HEK293 (cell line): ENCODE measurements at regions not wholly inside any gene's neighbourhood (a gene's known extent, or its start where the extent isn't known, plus 50 kb on each side); places are given as distances from the start of the nearest gene placed in this dataset.

Source experiments
- CTCF ChIA-PET: fragments of 350-600 bp; formaldehyde crosslinking; extraction: SDS; loops from one replicate; lab custom pipeline; 2021; ENCODE audit warnings: antibody characterized with exemption; lab: Yijun Ruan, JAX
- POLR2A ChIA-PET: fragments of 300-600 bp; formaldehyde crosslinking; extraction: SDS; loops from one replicate; lab custom pipeline; 2020; ENCODE audit warnings: antibody characterized with exemption, inconsistent platforms; lab: Yijun Ruan, JAX
- H3K27ac ChIP-seq: fragments of 200-500 bp; sonication (Bioruptor generic); 2 replicates; pipeline ENCODE4 v1.5.1; 2014; ENCODE audit warnings: low read depth, low read length, control low read depth, inconsistent platforms; ENCODE audit errors: extremely low read depth
- H3K36me3 ChIP-seq, 2 experiments: fragments of 200-500 bp in 1 of 2; sonication (Bioruptor generic) in 1 of 2; 1 replicate in 1 of 2; 2 replicates in 1 of 2; pipeline ENCODE4 v1.5.1; 2014 to 2017; ENCODE audit warnings: inconsistent platforms in 2 of 2, low read length in 2 of 2; ENCODE audit not compliant: control insufficient read depth in 2 of 2, insufficient read depth in 1 of 2
- H3K4me1 ChIP-seq: fragments of 200-500 bp; sonication (Bioruptor generic); 2 replicates; pipeline ENCODE4 v1.5.1; 2014; ENCODE audit warnings: mild to moderate bottlenecking, low read length, inconsistent platforms; ENCODE audit not compliant: control insufficient read depth, insufficient read depth
- H3K4me3 ChIP-seq: 2 replicates; pipeline ENCODE4 v1.5.1; 2011; ENCODE audit warnings: low read depth, mild to moderate bottlenecking, control low read depth, low read length, moderate library complexity
- H3K9me3 ChIP-seq: fragments of 200-500 bp; sonication (Bioruptor generic); 2 replicates; pipeline ENCODE4 v1.5.1; 2014; ENCODE audit warnings: low read depth, low read length, inconsistent platforms; ENCODE audit not compliant: control insufficient read depth, insufficient read depth
- EGR2 ChIP-seq: fragments of 450-650 bp; formaldehyde crosslinking; IDR thresholded peaks from 2 replicates; pipeline ENCODE4 v1.5.1; 2016; ENCODE audit warnings: low read depth, missing biosample characterization, missing genetic modification characterization
- GLIS2 ChIP-seq: fragments of 450-650 bp; formaldehyde crosslinking; IDR thresholded peaks from 2 replicates; pipeline ENCODE4 v1.5.1; 2016; ENCODE audit warnings: missing biosample characterization, missing genetic modification characterization
- KLF1 ChIP-seq: fragments of 450-650 bp; formaldehyde crosslinking; IDR thresholded peaks from 2 replicates; pipeline ENCODE4 v1.5.1; 2016; ENCODE audit warnings: missing biosample characterization, missing genetic modification characterization
- OSR2 ChIP-seq: fragments of 450-650 bp; formaldehyde crosslinking; IDR thresholded peaks from 2 replicates; pipeline ENCODE4 v1.5.1; 2016; ENCODE audit warnings: missing biosample characterization, missing genetic modification characterization
- SCRT2 ChIP-seq: fragments of 450-650 bp; formaldehyde crosslinking; IDR thresholded peaks from 2 replicates; pipeline ENCODE4 v1.5.1; 2016; ENCODE audit warnings: missing biosample characterization, missing genetic modification characterization
- WT1 ChIP-seq: fragments of 450-650 bp; formaldehyde crosslinking; IDR thresholded peaks from 2 replicates; pipeline ENCODE4 v1.5.1; 2016; ENCODE audit warnings: missing biosample characterization, missing genetic modification characterization
- YY2 ChIP-seq: fragments of 450-650 bp; formaldehyde crosslinking; IDR thresholded peaks from 2 replicates; pipeline ENCODE4 v1.5.1; 2016; ENCODE audit warnings: missing biosample characterization, missing genetic modification characterization
- ZFP37 ChIP-seq: fragments of 450-650 bp; formaldehyde crosslinking; IDR thresholded peaks from 2 replicates; pipeline ENCODE4 v1.5.1; 2016; ENCODE audit warnings: missing biosample characterization, missing genetic modification characterization
- ZNF266 ChIP-seq: fragments of 450-650 bp; formaldehyde crosslinking; IDR thresholded peaks from 2 replicates; pipeline ENCODE4 v1.5.1; 2016; ENCODE audit warnings: missing biosample characterization, missing genetic modification characterization, low read depth
- ZNF404 ChIP-seq: fragments of 450-650 bp; formaldehyde crosslinking; IDR thresholded peaks from 2 replicates; pipeline ENCODE4 v1.5.1; 2017; ENCODE audit warnings: missing biosample characterization, missing genetic modification characterization
- ZNF423 ChIP-seq: fragments of 450-650 bp; formaldehyde crosslinking; IDR thresholded peaks from 2 replicates; pipeline ENCODE4 v1.5.1; 2016; ENCODE audit warnings: missing biosample characterization, missing genetic modification characterization
- ZNF510 ChIP-seq: fragments of 450-650 bp; formaldehyde crosslinking; IDR thresholded peaks from 2 replicates; pipeline ENCODE4 v1.5.1; 2018; ENCODE audit warnings: mild to moderate bottlenecking, missing genetic modification characterization, missing biosample characterization; ENCODE audit not compliant: insufficient replicate concordance
- TF ChIP-seq, protein P1 (sequence below): fragments of 450-650 bp; formaldehyde crosslinking; IDR thresholded peaks from 2 replicates; pipeline ENCODE4 v1.5.1; 2016; ENCODE audit warnings: missing biosample characterization, missing genetic modification characterization, low read depth
- TF ChIP-seq, protein P2 (sequence below): sonication (generic); formaldehyde crosslinking; IDR thresholded peaks from 2 replicates; pipeline ENCODE4 v1.8.1; 2022; ENCODE audit warnings: mild to moderate bottlenecking, moderate library complexity, missing genetic modification reagents
- TF ChIP-seq, protein P3 (sequence below): fragments of 450-650 bp; formaldehyde crosslinking; IDR thresholded peaks from 2 replicates; pipeline ENCODE4 v1.5.0; 2017; ENCODE audit warnings: missing biosample characterization, missing genetic modification characterization, borderline replicate concordance
- TF ChIP-seq, protein P4 (sequence below): fragments of 450-650 bp; formaldehyde crosslinking; IDR thresholded peaks from 2 replicates; pipeline ENCODE4 v1.5.1; 2017; ENCODE audit warnings: missing biosample characterization, missing genetic modification characterization
- TF ChIP-seq, protein P5 (sequence below): fragments of 450-650 bp; formaldehyde crosslinking; IDR thresholded peaks from 2 replicates; pipeline ENCODE4 v1.5.1; 2017; ENCODE audit warnings: missing biosample characterization, missing genetic modification characterization
- TF ChIP-seq, protein P6 (sequence below): fragments of 450-650 bp; IDR thresholded peaks from 2 replicates; pipeline ENCODE4 v1.5.1; 2018; ENCODE audit warnings: missing biosample characterization, mild to moderate bottlenecking, missing genetic modification characterization

DNA sequence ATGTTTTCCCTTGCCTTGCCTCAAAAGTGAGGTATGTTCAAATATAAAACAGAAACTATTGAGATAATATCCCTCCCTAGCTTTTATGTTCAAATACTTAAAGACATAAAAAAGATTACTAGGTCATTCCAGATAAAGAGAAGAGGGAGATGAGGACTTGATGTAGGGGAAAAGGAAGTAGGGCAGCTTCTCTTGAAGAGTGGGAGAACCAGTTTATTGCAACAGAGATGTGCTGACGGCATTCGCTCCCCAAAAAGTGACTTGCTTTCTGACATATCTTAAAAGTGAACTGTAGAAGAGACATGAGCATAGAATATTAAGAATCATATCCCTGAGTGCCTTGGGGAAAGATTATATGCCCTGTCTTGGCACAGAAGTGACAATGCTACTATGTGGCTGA lies 330.2 kb upstream of the NREP start:
- H3K27ac ChIP-seq, result no peak overlapping the region
- no peaks in the 10 kb centered on the region for H3K36me3 ChIP-seq
- POLR2A ChIA-PET, result no interaction called here
- TF ChIP-seq ZFP37 (tag by site-specific recombination) (no peak), KLF1 (tag by site-specific recombination) (no peak), YY2 (tag by site-specific recombination) (no peak), SCRT2 (tag by site-specific recombination) (no peak), WT1 (tag by site-specific recombination) (no peak), GLIS2 (tag by site-specific recombination) (no peak), ZNF404 (tag by site-specific recombination) (no peak), ZNF510 (tag by site-specific recombination) (no peak), EGR2 (tag by site-specific recombination) (no peak), ZNF423 (tag by site-specific recombination) (no peak), ZNF266 (tag by site-specific recombination) (no peak)
- TF ChIP-seq, protein P1, sequence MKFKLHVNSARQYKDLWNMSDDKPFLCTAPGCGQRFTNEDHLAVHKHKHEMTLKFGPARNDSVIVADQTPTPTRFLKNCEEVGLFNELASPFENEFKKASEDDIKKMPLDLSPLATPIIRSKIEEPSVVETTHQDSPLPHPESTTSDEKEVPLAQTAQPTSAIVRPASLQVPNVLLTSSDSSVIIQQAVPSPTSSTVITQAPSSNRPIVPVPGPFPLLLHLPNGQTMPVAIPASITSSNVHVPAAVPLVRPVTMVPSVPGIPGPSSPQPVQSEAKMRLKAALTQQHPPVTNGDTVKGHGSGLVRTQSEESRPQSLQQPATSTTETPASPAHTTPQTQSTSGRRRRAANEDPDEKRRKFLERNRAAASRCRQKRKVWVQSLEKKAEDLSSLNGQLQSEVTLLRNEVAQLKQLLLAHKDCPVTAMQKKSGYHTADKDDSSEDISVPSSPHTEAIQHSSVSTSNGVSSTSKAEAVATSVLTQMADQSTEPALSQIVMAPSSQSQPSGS, result no peak
- TF ChIP-seq, protein P2, sequence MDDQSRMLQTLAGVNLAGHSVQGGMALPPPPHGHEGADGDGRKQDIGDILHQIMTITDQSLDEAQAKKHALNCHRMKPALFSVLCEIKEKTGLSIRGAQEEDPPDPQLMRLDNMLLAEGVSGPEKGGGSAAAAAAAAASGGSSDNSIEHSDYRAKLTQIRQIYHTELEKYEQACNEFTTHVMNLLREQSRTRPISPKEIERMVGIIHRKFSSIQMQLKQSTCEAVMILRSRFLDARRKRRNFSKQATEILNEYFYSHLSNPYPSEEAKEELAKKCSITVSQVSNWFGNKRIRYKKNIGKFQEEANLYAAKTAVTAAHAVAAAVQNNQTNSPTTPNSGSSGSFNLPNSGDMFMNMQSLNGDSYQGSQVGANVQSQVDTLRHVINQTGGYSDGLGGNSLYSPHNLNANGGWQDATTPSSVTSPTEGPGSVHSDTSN (CRISPR knock-in tag), result no peak
- TF ChIP-seq, protein P3, sequence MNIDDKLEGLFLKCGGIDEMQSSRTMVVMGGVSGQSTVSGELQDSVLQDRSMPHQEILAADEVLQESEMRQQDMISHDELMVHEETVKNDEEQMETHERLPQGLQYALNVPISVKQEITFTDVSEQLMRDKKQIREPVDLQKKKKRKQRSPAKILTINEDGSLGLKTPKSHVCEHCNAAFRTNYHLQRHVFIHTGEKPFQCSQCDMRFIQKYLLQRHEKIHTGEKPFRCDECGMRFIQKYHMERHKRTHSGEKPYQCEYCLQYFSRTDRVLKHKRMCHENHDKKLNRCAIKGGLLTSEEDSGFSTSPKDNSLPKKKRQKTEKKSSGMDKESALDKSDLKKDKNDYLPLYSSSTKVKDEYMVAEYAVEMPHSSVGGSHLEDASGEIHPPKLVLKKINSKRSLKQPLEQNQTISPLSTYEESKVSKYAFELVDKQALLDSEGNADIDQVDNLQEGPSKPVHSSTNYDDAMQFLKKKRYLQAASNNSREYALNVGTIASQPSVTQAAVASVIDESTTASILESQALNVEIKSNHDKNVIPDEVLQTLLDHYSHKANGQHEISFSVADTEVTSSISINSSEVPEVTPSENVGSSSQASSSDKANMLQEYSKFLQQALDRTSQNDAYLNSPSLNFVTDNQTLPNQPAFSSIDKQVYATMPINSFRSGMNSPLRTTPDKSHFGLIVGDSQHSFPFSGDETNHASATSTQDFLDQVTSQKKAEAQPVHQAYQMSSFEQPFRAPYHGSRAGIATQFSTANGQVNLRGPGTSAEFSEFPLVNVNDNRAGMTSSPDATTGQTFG (tag by site-specific recombination), result no peak
- TF ChIP-seq, protein P4, sequence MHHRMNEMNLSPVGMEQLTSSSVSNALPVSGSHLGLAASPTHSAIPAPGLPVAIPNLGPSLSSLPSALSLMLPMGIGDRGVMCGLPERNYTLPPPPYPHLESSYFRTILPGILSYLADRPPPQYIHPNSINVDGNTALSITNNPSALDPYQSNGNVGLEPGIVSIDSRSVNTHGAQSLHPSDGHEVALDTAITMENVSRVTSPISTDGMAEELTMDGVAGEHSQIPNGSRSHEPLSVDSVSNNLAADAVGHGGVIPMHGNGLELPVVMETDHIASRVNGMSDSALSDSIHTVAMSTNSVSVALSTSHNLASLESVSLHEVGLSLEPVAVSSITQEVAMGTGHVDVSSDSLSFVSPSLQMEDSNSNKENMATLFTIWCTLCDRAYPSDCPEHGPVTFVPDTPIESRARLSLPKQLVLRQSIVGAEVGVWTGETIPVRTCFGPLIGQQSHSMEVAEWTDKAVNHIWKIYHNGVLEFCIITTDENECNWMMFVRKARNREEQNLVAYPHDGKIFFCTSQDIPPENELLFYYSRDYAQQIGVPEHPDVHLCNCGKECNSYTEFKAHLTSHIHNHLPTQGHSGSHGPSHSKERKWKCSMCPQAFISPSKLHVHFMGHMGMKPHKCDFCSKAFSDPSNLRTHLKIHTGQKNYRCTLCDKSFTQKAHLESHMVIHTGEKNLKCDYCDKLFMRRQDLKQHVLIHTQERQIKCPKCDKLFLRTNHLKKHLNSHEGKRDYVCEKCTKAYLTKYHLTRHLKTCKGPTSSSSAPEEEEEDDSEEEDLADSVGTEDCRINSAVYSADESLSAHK (tag by site-specific recombination), result no peak
- TF ChIP-seq, protein P5, sequence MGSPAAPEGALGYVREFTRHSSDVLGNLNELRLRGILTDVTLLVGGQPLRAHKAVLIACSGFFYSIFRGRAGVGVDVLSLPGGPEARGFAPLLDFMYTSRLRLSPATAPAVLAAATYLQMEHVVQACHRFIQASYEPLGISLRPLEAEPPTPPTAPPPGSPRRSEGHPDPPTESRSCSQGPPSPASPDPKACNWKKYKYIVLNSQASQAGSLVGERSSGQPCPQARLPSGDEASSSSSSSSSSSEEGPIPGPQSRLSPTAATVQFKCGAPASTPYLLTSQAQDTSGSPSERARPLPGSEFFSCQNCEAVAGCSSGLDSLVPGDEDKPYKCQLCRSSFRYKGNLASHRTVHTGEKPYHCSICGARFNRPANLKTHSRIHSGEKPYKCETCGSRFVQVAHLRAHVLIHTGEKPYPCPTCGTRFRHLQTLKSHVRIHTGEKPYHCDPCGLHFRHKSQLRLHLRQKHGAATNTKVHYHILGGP, result no peak
- TF ChIP-seq, all 188 proteins: peak for 0
- CTCF ChIA-PET, result no interaction called here
- Histone ChIP-seq H3K4me3 (no peak overlapping the region), H3K4me1 (no peaks in the 10 kb centered on the region), H3K9me3 (no peaks in the 10 kb centered on the region)

DNA sequence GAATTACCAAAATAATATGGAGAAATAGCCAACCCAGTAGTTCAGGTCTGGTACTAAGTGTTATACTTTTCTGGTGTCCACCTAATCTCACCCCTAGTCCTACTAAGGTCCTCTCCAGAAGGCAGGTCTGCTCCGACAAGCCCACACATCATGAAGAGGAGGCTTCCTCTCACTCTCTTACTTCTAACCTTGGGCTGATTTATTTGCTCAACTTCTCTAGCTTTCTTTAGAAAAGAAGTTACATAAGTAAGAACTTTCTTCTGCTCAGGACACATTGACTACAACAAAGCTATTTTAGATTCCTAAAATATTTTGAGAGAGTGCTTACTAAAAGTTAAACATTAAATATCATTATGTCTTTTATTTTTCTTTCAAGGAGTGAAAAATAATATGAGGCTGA lies 329.7 kb upstream of the NREP start:
- no peaks in the 10 kb centered on the region for H3K4me1 ChIP-seq
- ChIA-PET POLR2A (no interaction called here), CTCF (no interaction called here)
- H3K9me3 ChIP-seq, result no peaks in the 10 kb centered on the region
- no peak overlapping the region for H3K27ac ChIP-seq
- TF ChIP-seq, protein P6, sequence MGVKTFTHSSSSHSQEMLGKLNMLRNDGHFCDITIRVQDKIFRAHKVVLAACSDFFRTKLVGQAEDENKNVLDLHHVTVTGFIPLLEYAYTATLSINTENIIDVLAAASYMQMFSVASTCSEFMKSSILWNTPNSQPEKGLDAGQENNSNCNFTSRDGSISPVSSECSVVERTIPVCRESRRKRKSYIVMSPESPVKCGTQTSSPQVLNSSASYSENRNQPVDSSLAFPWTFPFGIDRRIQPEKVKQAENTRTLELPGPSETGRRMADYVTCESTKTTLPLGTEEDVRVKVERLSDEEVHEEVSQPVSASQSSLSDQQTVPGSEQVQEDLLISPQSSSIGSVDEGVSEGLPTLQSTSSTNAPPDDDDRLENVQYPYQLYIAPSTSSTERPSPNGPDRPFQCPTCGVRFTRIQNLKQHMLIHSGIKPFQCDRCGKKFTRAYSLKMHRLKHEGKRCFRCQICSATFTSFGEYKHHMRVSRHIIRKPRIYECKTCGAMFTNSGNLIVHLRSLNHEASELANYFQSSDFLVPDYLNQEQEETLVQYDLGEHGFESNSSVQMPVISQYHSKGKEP (tag by site-specific recombination), result no peak
- no peak for TF ChIP-seq OSR2 (tag by site-specific recombination)
- H3K36me3 ChIP-seq, result no peaks in the 10 kb centered on the region
- no peak overlapping the region for H3K4me3 ChIP-seq
